Stimulated activated naive CD4-positive, alpha-beta T cell (primary cell): ENCODE measurements at regions not wholly inside any gene's neighbourhood (a gene's known extent, or its start where the extent isn't known, plus 50 kb on each side); places are given as distances from the start of the nearest gene placed in this dataset.
"Not testable (repeated sequence)": the region's sequence is repeated elsewhere in the genome, so short reads cannot be mapped to it uniquely, and the experiment has no call there.

Source experiments
- DNase-seq, 6 experiments: peaks; one replicate each; lab custom pipeline; 2025; lab: John Stamatoyannopoulos, UW

DNA sequence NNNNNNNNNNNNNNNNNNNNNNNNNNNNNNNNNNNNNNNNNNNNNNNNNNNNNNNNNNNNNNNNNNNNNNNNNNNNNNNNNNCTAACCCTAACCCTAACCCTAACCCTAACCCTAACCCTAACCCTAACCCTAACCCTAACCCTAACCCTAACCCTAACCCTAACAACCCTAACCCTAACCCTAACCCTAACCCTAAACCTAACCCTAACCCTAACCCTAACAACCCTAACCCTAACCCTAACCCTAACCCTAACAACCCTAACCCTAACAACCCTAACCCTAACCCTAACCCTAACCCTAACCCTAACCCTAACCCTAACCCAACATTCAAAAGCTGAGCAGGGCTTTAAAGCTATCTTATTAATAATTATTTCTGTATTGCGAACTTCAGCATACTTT, 182.5 kb upstream of the FAM20C start:
- not testable (repeated sequence) for DNase-seq

DNA sequence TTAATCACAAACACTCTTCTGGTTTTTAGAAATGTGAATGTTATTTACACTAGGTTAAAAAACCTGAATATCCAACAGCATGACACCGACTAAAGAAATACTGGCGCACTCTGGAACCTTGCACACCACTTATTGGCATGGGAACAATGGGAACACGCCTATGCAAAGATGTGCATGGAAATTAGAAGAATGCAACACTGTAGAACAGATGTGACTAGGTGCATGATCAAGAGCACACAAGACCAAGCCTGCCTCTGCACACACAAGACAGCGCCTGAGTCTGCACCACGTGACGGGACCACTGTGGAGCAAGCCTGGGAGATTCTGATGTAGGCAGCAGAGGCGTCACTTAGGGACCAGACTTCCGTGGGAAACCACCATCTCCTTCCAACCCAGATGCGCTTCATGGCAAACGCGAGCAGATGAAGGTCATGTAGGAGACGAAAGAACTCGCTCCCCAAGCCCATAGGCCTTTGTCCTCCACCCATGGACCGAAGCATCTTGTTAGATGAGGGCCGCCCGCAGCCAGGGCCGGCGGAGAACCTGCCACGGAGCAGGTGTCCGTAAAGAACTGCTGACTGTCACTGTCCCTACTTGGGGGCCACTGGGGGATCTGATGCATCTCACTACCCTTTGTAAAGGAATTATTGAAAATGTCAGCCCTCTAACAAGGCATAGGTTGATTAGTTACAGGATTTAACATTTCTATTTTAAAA, 159.6 kb upstream of the FAM20C start:
- DNase-seq: not testable (repeated sequence)

- not testable (repeated sequence) for DNase-seq
Measured at GRCh38 chr7:35121-35541, 157.2 kb upstream of the FAM20C start.

GRCh38 chr7:36539-36938, 155.8 kb upstream of the FAM20C start:
- DNase-seq: not testable (repeated sequence)

- not testable (repeated sequence) for DNase-seq
Measured at GRCh38 chr7:37656-38055, 154.7 kb upstream of the FAM20C start.

GRCh38 chr7:38444-38843, 153.9 kb upstream of the FAM20C start:
- not testable (repeated sequence) for DNase-seq

GRCh38 chr7:39984-40740, 152.2 kb upstream of the FAM20C start:
- not testable (repeated sequence) for DNase-seq

DNA sequence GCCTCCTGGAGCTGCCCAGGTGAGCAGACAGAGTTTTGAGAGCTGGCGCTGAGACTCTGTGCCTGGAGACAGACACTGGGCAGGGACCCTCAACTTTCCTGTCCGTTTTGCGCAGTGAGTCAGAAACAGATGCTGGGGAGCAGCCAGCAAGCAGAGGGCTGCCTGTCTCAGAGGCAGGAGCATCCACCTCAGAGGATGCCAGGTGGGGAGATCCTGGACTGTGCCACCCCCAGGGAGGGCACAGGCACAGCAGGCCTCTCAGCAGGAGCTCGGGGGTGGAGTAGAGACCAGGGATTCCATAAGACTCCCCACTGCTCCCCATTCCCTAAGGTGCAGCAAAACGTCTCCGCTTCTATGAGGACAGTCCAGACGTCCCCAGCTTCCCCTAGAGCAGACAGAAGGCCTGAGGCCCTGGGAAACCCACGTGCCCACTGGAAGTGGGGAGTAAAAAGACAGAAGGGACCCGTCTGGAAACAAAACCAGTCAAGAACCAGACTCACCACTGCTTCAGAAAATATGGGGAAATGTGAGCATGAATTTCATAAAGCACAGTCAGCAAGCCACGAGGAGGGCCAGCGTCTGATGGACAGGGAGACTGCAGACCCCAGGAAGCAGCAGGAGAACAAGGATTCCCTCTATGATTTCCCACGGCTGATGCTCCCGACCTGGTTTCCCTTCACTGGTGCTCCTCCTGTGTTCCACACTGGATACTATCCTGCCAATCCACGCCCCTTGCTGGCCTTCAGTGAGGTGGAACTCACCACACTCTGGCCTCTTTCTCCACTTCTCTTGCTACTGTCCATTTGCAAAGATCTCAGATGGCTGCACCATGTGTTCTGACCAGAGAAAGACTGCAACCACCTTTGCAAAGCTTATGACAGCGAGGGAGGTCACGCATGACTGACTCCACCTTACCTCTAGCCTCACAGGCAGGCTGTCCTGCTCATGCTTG, 151.3 kb upstream of the FAM20C start:
- DNase-seq: no peak

DNA sequence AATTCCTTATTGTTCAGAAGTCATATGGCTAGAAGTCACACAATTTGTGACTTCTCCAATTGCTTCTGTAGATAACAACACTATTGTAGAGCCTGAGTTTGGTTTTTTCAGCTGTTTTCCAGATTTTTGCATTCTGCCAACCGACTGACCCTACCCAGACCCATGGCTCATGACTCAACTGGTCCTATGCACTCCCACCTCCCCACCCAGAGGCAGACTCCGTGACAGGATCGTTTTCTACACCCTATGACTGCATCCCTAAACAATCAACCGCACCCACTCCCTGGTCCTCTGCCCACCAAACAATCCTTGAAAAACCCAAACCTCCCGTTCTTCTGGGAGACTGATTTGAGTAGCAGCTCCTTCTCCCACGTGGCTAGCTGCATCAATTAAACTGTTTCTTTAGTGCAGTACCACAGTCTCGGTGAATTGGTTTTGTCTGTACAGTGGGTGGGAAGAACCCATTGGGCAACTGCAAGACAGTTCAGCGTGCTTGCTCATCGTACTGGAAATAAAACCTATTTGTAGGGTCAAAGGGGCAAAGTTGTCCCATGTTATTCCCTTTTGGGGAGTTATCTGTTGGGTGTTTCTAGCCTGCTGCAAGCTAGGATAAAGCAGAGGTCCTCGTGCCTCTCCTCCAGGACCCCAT, 150.3 kb upstream of the FAM20C start:
- no peak for DNase-seq

GRCh38 chr7:43791-44540, 148.4 kb upstream of the FAM20C start:
- no peak for DNase-seq

DNA sequence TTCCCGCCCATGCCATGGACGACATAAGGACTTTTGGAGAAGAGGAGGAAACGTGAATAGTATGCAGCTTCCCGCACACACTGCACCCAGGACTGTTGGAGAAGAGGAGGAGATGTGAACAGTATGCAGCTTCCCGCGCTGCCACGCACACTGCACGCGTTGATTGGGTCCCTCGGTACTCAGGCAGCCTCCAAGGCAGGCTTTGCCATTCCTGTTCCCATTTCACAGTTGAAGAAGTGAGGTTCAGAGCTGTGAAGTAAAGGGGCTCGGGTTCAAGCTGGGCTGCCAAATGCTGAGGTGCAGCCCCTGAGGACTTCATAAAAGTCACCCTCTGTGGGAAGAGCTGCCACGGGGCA, 147.9 kb upstream of the FAM20C start:
- DNase-seq: no peak

GRCh38 chr7:45106-46090, 147.0 kb upstream of the FAM20C start:
- DNase-seq: no peak

- no peak for DNase-seq
Measured at GRCh38 chr7:46123-46829, 146.1 kb upstream of the FAM20C start.

DNA sequence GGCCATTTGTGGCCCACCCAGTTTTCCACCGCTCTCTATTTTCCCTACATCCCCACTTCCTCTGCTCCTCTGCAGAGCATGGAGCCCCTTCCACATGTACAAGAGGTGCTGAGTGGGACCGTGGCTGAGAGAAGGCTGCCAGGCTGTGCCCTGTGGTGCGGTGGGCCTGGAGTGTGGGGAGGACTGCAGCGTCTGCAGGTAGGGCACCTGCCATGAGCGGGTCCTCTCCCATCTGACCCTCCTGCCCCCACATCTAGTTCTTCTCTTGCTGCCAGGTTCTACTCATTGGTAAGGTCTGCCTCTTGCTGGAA, 145.6 kb upstream of the FAM20C start:
- no peak for DNase-seq

DNA sequence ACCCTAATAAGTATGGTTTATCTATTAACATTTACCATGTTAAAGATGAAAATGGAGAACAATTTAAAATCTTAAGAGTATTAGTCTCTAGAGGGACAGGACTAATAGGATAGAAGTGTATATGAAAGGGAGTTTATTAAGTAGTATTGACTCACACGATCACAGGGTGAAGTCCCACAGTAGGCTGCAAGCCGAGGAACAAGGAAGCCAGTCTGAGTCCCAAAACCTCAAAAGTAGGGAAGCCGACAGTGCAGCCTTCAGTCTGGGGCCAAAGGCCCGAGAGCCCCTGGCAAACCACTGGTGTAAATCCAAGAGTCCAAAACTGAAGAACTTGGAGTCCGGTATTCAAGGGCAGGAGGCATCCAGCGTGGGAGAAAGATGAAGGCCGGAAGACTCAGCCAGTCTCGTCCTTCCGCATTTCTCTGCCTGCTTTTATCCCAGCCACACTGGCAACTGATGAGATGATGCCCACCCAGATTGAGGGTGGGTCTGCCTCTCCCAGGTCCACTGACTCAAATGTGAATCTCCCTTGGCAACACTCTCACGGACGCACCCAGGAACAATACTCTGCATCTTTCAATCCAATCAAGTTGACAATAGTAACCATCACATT, 140.8 kb upstream of the FAM20C start:
- DNase-seq: no peak

DNA sequence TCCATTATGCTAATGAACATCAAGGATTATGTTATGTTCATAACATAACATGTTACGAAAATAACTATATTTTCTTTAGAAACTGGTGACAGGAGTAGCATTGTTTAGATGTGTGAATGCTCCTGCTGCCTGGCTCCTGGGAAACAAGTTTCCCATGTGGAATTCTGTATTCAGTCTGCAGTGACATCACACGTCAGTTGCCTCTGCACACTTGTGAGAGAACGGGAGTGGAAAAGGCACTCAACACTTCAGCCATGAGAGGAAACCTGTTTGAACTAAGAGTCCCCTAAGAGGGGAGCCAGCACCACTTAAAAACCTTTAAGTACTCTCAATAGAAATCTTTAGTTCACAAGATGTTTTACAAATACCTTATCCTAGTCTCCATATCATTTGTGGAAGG, 140.3 kb upstream of the FAM20C start:
- DNase-seq: no peak

- no peak for DNase-seq
Measured at GRCh38 chr7:53531-53930, 138.8 kb upstream of the FAM20C start.

- DNase-seq: no peak
Measured at GRCh38 chr7:54615-55014, 137.8 kb upstream of the FAM20C start.

GRCh38 chr7:55690-56248, 136.6 kb upstream of the FAM20C start:
- no peak for DNase-seq
